Fibroblast of villous mesenchyme (primary cell): ENCODE measurements at regions not wholly inside any gene's neighbourhood (a gene's known extent, or its start where the extent isn't known, plus 50 kb on each side); places are given as distances from the start of the nearest gene placed in this dataset.

ENCODE experiments used
- DNase-seq: peaks from one replicate; pipeline ENCODE4 v3.0.0-alpha.2; 2010; ENCODE audit warnings: low read depth
- H3K4me3 ChIP-seq: 2 replicates; pipeline ENCODE4 v1.5.1; 2011; ENCODE audit warnings: low read depth, mild to moderate bottlenecking, low read length
- TF ChIP-seq, protein P1 (sequence below): IDR thresholded peaks from 2 replicates; pipeline ENCODE4 v1.5.1; 2012; ENCODE audit warnings: low read depth, mild to moderate bottlenecking, low read length; ENCODE audit not compliant: insufficient read depth

GRCh38 chr19:57002195-57002601, 117.6 kb upstream of the USP29 start:
- TF ChIP-seq, protein P1, sequence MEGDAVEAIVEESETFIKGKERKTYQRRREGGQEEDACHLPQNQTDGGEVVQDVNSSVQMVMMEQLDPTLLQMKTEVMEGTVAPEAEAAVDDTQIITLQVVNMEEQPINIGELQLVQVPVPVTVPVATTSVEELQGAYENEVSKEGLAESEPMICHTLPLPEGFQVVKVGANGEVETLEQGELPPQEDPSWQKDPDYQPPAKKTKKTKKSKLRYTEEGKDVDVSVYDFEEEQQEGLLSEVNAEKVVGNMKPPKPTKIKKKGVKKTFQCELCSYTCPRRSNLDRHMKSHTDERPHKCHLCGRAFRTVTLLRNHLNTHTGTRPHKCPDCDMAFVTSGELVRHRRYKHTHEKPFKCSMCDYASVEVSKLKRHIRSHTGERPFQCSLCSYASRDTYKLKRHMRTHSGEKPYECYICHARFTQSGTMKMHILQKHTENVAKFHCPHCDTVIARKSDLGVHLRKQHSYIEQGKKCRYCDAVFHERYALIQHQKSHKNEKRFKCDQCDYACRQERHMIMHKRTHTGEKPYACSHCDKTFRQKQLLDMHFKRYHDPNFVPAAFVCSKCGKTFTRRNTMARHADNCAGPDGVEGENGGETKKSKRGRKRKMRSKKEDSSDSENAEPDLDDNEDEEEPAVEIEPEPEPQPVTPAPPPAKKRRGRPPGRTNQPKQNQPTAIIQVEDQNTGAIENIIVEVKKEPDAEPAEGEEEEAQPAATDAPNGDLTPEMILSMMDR, result no peak

DNA sequence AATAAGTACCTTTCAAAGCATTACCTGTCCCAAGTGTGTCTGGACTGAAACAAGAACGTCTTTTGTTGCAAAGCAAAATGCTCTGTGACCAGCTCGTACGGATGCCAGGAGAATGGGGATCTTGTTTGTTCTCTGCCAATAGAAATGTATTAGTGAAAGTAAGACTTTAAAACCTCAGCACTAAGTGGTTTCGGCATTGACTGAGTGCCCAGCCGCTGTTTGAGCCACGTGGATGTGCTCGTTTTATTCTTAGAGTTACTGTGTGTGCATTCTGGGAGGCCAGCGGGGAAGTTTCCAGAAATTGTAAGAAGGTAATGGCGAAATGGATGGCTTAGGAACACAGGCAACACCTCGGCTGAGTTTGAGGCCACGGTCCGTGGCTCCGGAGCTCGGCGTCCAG, 117.1 kb upstream of the USP29 start:
- TF ChIP-seq, protein P1, result no peak
- no peak overlapping the region for H3K4me3 ChIP-seq

More at GRCh38 chr19:57002195-57002601, 117.6 kb upstream of the USP29 start:
- no peak overlapping the region for H3K4me3 ChIP-seq
- no peak for DNase-seq

GRCh38 chr19:57004418-57004817, 115.4 kb upstream of the USP29 start:
- no peak for DNase-seq
- no peak overlapping the region for H3K4me3 ChIP-seq
- TF ChIP-seq, protein P1, result no peak

More for the DNA sequence above, 117.1 kb upstream of the USP29 start:
- no peak for DNase-seq

GRCh38 chr19:57008432-57008831, 111.4 kb upstream of the USP29 start:
- no peak for DNase-seq
- no peak overlapping the region for H3K4me3 ChIP-seq
- TF ChIP-seq, protein P1, result no peak

GRCh38 chr19:57010541-57010940, 109.2 kb upstream of the USP29 start:
- TF ChIP-seq, protein P1, result no peak
- no peak overlapping the region for H3K4me3 ChIP-seq

GRCh38 chr19:57016076-57016475, 103.7 kb upstream of the USP29 start:
- DNase-seq, result no peak
- TF ChIP-seq, protein P1, result no peak
- no peak overlapping the region for H3K4me3 ChIP-seq

More at GRCh38 chr19:57010541-57010940, 109.2 kb upstream of the USP29 start:
- DNase-seq, result no peak

- TF ChIP-seq, protein P1, result no peak
- DNase-seq, result no peak
- no peak overlapping the region for H3K4me3 ChIP-seq
Observed at GRCh38 chr19:57016491-57016890, 103.3 kb upstream of the USP29 start.
